Neutrophil (primary cell): ENCODE measurements at regions not wholly inside any gene's neighbourhood (a gene's known extent, or its start where the extent isn't known, plus 50 kb on each side); places are given as distances from the start of the nearest gene placed in this dataset.

ENCODE experiments used
- H3K27ac ChIP-seq: fragments of 200-600 bp; sonication (generic); 2 replicates; pipeline ENCODE4 v1.5.1; 2016; ENCODE audit warnings: mild to moderate bottlenecking, moderate library complexity
- H3K27me3 ChIP-seq: fragments of 200-600 bp; sonication (generic); 2 replicates; pipeline ENCODE4 v1.6.0; 2016; ENCODE audit warnings: mild to moderate bottlenecking
- H3K36me3 ChIP-seq: fragments of 200-600 bp; sonication (generic); 2 replicates; pipeline ENCODE4 v1.5.1; 2017
- H3K4me1 ChIP-seq, 2 experiments: fragments of 200-600 bp in 1 of 2; sonication (generic) in 1 of 2; 1 replicate in 1 of 2; 2 replicates in 1 of 2; pipeline versions ENCODE4 v1.5.1 to v1.6.1; 2013 to 2016; ENCODE audit warnings: low read depth in 1 of 2, low read length in 1 of 2, mild to moderate bottlenecking in 1 of 2, moderate library complexity in 1 of 2; ENCODE audit not compliant: control insufficient read depth in 1 of 2, insufficient read depth in 1 of 2
- H3K4me3 ChIP-seq, 2 experiments: fragments of 200-600 bp in 1 of 2; sonication (generic) in 1 of 2; 1 replicate in 1 of 2; 2 replicates in 1 of 2; pipeline ENCODE4 v1.5.1; 2013 to 2016; ENCODE audit warnings: low read depth in 1 of 2, low read length in 1 of 2, mild to moderate bottlenecking in 1 of 2, moderate library complexity in 1 of 2
- H3K9me3 ChIP-seq: fragments of 200-600 bp; sonication (generic); 2 replicates; pipeline ENCODE4 v1.5.1; 2016
- TF ChIP-seq, protein P1 (sequence below): fragments of 200-600 bp; sonication (generic); IDR thresholded peaks from 2 replicates; pipeline ENCODE4 v1.5.1; 2016; ENCODE audit warnings: antibody characterized with exemption

DNA sequence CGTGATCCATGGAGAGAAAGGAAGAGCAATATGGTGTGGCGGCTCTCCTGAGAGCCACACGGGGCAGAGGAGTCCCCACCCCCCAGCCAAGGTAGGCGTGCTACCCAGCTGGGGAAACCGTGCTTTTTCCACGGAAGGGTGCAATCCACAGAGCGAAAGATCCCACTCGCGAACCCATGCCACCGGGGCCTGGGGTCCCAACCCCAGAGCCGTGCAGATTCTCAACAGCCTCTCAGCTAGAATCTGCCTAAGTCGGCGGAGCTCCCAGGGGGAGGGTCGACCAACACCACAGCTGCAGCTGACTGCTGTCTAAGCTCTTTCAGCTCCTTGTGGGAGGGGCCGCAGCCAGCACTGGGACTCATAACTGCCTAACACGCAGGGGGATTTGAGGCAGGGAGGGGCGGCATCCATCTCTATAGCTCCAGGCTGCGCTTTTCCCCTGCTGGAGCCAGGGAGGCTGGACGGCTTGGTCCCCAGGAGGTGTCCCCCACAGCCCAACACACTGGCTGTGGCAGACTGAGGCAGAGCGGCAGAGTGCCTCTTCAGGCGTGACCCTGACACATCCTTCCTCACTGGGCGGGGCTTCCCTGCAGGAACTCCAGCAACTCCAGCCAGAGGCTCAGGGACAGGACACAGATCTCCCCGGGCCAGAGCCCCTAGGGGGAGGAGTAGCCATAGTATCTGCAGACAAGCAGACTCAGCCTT, 107.6 kb upstream of the ZBTB20 start:
- H3K27ac ChIP-seq = no peak overlapping the region
- peaks cover 6% of the 10 kb centered on the region for H3K9me3 ChIP-seq
- H3K27me3 ChIP-seq = no peaks in the 10 kb centered on the region
- no peak overlapping the region for H3K4me3 ChIP-seq
- no peaks in the 10 kb centered on the region for H3K4me1 ChIP-seq
- no peaks in the 10 kb centered on the region for H3K36me3 ChIP-seq
- TF ChIP-seq, protein P1, sequence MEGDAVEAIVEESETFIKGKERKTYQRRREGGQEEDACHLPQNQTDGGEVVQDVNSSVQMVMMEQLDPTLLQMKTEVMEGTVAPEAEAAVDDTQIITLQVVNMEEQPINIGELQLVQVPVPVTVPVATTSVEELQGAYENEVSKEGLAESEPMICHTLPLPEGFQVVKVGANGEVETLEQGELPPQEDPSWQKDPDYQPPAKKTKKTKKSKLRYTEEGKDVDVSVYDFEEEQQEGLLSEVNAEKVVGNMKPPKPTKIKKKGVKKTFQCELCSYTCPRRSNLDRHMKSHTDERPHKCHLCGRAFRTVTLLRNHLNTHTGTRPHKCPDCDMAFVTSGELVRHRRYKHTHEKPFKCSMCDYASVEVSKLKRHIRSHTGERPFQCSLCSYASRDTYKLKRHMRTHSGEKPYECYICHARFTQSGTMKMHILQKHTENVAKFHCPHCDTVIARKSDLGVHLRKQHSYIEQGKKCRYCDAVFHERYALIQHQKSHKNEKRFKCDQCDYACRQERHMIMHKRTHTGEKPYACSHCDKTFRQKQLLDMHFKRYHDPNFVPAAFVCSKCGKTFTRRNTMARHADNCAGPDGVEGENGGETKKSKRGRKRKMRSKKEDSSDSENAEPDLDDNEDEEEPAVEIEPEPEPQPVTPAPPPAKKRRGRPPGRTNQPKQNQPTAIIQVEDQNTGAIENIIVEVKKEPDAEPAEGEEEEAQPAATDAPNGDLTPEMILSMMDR = no peak

- Histone ChIP-seq H3K36me3 (no peaks in the 10 kb centered on the region), H3K9me3 (peaks cover 6% of the 10 kb centered on the region), H3K27me3 (no peaks in the 10 kb centered on the region), H3K4me3 (no peak overlapping the region), H3K27ac (no peak overlapping the region), H3K4me1 (no peaks in the 10 kb centered on the region)
- TF ChIP-seq, protein P1 = no peak
Measured at GRCh38 chr3:115255197-115255585, 108.1 kb upstream of the ZBTB20 start.

GRCh38 chr3:115270849-115271248, 123.8 kb upstream of the ZBTB20 start:
- no peaks in the 10 kb centered on the region for H3K9me3 ChIP-seq
- H3K27ac ChIP-seq = no peak overlapping the region
- no peaks in the 10 kb centered on the region for H3K27me3 ChIP-seq
- H3K4me1 ChIP-seq = peaks cover 2% of the 10 kb centered on the region in 2 experiments
- H3K36me3 ChIP-seq = no peaks in the 10 kb centered on the region
- TF ChIP-seq, protein P1 = no peak
- no peak overlapping the region for H3K4me3 ChIP-seq

DNA sequence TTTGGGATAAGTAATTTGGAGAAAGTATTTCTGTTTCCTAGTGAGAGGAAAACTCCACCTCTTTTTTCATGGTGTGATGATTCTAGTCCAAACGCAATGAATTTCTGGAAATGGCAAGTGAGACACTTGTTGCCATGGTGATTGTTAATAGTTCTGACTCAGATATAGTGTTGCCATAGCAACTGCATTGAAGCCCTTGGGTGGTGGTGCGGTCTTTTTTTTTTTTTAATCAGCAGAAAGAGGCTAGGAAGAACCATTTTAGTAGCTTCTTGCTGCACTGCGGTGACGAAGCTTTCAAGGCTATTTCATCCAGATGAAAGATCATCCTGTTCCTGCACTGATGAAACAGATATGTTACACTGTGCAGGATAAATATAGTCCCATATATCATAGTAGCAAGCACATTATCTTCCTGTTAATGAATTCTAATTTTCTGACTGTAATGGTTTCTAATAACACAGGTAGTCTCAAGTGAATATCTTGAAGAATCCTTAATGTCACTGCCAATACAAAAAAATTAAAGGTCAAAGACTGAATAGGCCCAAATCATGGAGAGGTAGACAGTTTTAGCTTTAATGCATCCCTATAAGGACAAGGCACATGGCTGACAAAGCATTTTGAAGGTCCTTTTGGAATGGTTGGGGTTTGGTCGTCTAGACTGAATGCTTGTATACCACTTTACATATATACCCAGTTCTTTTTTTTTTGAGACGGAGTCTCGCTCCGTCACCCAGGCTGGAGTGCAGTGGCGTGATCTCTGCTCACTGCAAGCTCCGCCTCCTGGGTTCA, 125.1 kb upstream of the ZBTB20 start:
- Histone ChIP-seq H3K4me3 (no peak overlapping the region), H3K9me3 (no peaks in the 10 kb centered on the region), H3K36me3 (no peaks in the 10 kb centered on the region), H3K4me1 (peaks cover 6 to 7% of the 10 kb centered on the region in 2 experiments), H3K27me3 (no peaks in the 10 kb centered on the region), H3K27ac (no peak overlapping the region)
- TF ChIP-seq, protein P1 = no peak

DNA sequence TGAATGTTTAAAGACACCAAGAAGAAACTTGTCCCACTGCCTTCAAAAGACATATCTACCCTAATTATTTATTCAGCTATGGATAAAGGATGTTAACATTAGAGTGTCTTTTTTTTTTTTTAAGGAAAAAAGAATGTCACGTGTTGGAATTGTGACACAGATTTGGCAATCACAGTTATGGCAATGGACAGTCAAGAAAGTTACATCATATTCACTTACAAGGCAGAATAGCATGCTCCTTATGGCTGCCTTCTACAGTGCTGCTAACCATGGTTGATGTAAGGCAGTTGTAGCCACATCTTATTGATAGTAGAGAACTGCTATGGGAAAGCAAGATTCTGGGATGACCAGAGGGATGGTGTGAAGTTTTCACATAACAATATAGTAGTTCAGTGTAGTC, 128.8 kb upstream of the ZBTB20 start:
- Histone ChIP-seq H3K27me3 (no peaks in the 10 kb centered on the region), H3K9me3 (no peaks in the 10 kb centered on the region), H3K4me3 (no peak overlapping the region), H3K27ac (no peak overlapping the region), H3K4me1 (peaks cover 6 to 15% of the 10 kb centered on the region in 2 experiments), H3K36me3 (no peaks in the 10 kb centered on the region)
- TF ChIP-seq, protein P1 = no peak
